HG03457 (cell line): ENCODE measurements at regions not wholly inside any gene's neighbourhood (a gene's known extent, or its start where the extent isn't known, plus 50 kb on each side); places are given as distances from the start of the nearest gene placed in this dataset.
"Not testable (repeated sequence)": the region's sequence is repeated elsewhere in the genome, so short reads cannot be mapped to it uniquely, and the experiment has no call there.

Experiments used
- ATAC-seq: cut with Tn5 transposase; IDR thresholded peaks from one replicate; pipeline ENCODE4 v1.9.1; 2021; ENCODE audit warnings: moderate number of reproducible peaks; ENCODE audit not compliant: unreplicated experiment

DNA sequence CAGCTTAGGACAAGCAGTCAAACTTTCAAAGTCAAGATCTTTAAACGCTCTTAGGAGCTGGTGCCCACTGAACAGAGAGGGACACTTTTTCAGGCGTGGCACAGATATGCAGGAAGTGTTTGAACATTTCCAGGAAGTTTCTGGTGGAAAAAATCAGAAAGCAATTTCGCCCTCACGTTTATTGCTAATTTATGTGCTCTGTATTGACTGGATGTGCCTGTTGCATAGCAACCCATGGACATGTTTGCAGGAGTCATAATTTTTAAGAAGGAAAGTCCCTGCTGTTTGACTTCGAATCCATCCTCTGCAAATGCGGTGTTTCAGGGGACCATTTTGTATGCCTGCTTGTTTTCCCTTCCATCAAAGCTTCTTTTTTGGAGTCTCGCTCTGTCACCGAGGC, 239.9 kb upstream of the IRF2BP2 start:
- ATAC-seq: no peak

DNA sequence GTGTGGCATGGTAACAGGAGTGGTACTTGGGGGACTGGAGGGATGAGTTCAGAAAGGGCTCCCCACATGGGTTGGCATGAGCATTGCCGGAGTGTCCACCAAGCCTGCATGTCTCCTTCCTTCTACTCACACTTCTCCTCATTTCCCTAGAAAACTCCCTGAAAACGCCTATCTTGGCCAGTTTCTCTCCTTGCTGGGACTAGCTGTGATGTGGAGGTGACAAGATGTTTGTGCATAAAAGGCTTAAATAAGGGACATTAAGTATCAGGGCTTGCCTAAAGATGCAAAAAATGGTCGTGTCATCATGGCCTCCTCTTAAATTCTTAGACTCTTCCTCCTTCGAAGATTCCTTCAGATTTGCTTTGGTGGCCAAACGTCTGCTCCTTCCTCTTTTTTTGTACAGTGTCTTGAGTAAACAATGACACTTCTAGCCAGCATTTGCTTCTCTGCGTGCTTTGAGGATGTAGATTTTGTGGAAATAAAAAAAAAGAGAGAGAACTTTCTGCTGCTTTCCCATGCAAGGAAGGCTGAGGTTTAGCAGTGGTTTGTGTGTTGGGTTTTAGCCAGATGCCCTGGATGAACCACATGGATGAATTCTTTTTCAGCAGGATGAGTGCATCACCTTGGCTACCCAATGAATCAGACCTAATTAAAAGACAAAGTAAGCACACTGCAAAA, 239.1 kb upstream of the IRF2BP2 start:
- no peak for ATAC-seq

DNA sequence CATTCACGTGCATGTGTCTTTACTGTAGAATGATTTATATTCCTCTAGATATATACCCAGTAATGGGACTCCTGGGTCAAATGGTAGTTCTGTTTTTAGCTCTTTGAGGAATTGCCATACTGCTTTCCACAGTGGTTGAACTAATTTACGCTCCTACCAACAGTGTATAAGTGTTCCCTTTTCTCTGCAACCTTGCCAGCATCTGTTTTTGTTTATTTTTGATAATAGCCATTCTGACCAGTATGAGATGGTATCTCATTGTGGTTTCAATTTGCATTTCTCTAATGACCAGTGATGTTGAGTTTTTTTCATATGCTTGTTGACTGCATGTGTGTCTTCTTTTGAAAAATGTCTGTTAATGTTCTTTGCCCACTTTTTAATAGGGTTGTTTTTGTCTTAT, 236.8 kb upstream of the IRF2BP2 start:
- not testable (repeated sequence) for ATAC-seq

DNA sequence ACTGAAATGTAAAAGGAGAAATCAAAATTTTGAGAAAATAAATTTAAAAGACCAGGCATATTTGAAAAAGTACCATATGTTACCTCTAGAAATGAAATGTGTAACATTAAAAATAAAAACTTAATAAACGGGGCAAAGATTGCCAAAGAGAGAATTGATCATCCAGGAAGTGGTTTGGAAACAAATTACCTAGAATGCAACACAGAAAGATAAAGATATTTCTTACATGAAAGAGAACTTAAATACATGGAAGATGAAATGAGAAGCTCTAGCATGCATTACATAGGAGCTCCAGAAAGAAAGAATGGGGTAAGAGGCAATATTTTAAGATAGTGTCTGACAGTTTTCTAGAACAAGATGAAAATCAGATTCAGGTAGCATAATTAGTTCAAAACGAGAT, 235.9 kb upstream of the IRF2BP2 start:
- ATAC-seq: no peak

DNA sequence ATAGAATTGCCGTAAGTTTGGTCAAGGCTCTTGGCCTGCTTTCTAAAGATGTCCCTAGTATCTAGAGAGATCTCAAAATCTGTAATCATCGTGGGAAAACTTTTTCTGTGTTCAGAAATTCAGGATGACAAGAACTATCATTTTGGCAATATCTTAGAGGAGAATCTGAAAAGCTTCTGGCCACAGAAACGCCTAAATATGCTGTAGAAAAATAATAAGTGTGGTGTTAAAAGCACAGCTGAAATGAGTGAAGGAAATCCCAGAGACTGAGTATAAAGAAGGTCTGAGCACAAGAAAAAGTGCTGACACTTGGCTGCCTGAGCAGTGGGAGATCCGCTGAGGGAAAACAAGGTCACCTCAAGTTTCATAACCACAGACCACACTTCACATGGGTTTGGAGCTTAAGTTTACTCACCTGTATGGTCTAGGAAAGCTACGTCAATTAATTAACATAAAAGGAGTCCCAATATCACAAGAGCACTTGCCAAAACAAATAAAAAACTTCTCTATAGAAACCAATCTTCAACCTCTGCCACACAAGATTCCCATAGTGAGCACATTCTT, 235.2 kb upstream of the IRF2BP2 start:
- ATAC-seq: no peak

DNA sequence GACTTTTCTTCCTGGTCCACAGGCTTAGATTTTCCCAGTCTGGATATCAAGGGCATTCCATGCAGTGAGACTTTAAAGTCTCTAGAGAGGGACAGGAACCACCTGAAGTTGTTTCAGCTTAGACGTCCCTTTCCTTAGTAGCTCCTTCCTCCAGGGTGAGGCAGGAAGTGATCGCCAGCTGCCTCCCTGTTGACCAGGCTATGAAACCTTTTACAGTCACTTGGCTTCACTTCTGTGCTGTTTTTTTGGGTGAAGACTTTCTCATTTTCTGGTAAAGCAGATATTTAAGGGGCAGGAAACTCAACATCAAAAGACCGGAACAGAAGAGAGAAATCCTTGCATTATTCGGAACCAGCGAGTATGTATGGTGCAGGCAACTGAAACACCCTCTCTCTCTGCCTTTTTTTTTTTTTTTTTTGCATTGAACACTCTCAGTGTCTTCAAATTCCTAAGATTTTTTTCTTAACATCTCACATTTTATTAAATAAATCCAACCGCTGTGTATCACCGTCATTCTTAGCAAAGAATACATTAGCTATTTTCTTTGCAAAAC, 234.6 kb upstream of the IRF2BP2 start:
- ATAC-seq: no peak

DNA sequence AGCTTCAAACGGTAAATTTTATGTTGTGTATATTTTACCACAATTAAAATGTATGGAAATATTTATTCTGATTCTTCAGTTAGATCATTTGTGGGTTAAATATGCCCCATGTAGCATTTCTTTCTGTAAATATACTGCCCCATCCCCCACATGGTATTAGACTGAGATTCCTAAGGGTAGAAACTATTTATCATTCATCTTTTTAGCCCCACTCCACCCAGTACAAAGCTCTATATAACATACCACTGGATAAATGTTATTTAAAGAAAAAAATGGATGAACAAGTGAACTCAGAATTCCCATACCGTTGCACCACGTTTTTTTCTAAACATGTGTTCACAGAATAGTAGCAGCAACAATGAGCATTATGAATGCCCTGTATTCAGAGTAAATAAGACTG, 234.0 kb upstream of the IRF2BP2 start:
- no peak for ATAC-seq

DNA sequence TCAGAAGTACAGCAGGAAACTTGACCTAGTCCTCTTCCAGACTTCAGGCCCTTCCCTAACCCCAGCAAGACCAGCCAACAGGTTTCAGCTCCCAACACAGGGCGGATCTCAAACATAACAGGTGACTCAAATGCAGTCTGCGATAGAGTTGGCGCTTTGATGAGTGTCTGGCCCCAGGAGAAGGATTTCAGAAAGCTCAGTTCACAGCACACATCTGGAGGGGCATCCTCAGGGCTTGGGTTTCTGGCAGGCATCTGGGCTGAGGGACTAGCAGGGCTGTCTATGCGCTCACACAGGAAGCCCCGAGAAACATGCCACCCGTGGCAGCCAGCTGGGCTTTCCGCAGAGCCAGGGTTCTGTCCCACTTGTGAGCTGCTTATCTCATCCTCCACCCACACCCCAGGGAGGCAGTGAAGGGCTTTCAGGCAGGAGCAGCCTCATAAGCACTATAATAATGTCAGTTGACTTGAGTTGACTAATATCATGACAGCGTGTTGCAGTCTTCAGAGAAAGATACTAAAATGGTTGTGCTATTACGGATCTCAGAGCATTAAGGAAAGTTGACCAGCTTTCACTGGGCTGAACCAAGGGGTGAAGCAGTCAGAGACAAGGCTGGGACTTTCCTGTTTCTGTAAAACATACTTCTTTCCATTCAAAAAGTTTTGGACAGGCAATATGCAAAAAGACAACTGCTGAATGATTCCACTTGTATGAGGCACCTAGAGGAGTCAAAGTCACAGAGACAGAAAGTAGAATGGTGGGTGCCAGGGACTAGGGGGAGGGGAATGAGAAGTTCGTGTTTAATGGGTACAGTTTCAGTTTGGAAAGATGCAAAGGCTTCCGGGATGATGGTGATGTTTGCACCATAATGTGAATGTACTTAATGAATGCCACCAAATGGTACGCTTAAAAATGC, 233.0 kb upstream of the IRF2BP2 start:
- peak; percentile 70 for ATAC-seq

DNA sequence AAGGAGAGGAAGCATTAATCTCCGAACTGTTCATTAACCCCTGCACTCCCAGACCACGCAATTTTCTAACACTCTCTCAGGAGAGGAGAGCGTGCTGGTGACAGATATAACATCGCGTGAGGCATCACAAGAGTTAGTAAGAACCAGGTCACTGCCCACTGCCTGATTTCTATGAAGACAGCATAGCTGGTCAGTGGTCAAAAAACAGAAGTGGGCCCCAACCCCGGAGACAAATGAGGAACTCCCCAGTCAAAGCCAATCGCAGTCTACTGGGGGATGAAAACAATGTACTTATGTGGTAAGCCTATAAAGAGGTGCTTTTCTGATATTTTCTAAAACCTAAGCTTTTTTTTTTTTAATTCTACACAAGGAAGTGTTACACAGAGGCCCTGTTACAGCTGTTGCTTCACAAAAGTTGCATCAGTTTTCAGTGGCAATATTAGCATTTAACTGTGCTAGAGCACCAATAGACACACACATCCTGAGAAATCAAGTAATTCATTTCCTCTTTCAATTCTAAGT, 231.8 kb upstream of the IRF2BP2 start:
- no peak for ATAC-seq

DNA sequence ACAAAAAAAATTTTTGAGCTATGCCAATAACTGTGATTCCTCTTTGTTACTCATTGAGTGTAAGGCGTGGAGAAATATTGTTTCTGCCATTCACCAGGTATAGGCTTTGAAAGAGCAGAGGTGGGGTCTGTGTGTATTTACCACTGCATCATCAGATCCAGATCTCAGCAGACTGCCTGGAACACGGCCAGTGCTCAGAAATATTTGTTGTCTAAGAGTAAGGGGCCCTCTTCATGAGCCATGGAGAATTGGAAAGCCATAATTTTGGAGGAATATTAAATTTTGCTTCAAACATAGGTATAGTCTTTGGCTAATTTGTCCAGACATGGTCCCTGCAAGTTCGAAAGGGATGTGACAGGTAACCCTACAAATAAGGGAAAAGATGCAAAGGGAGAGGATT, 231.3 kb upstream of the IRF2BP2 start:
- no peak for ATAC-seq

DNA sequence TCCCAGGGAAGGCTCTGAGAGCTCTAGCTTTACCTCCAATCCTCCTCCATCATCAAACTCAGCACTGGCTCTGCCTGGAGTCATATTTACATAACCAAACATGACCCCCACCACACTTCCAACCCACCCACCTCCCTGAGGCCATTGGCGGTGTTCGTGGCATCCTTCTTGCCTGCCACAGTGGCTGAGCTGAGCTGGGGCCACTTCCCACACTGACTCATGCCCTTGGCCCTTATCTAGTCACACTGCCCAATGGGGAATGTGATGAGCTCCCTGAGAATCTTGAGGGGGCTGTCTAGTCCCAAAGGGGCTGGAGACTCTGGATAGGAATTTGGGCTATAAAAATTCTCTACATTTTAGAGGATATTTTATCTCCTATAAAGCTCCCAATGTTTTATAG, 230.9 kb upstream of the IRF2BP2 start:
- no peak for ATAC-seq

DNA sequence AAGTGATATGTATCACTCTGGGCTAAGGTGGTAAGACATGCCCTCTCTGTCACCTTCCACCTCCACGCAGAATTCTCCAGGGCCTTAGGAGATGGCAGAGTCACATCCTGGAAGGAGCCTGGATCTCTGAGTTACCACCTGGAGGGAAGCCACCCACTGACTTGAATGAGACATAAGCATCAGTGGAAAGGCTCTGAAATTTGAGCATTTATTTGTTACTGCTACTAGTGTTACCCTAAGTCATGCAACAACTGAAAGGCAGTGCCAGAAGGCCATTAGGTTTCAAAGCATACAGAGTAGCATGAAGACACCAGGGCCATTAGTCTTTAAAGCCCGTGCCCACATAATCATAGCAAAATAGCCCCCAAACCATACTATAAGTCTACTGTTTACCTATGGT, 230.3 kb upstream of the IRF2BP2 start:
- no peak for ATAC-seq

DNA sequence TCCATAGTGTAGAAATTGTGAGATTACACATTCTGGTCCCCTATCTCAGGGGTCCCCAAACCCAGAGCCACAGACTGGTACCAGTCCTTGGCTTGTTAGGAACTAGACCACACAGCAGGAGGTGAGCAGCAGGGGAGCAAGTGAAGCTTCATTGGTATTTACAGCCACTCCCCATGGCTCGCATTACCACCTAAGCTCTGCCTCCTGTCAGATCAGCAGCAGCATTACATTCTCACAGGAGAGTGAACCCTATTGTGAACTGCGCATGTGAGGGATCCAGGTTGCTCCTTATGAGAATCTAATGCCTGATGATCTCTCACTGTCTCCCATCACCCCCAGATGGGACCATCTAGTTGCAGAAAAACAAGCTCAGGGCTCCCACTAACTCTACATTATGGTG, 229.7 kb upstream of the IRF2BP2 start:
- ATAC-seq: no peak

DNA sequence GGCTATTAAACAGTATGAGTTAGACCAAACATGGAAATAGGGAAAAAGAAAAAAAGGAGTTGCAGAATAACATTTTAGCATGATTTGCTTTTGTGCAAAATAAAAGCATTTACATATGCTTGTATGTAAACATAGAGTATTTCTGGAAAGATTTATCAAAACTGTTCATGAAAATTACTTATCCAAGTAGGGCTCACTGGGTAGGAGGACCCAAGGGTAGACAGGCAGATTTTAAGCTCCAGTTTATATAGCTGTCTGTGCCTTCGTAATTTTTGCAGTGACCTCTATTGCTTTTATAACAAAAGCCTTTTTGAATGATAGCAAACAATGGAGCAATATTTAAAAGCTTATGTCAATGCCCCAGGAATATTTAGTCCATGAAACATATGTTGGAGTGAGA, 228.8 kb upstream of the IRF2BP2 start:
- no peak for ATAC-seq

DNA sequence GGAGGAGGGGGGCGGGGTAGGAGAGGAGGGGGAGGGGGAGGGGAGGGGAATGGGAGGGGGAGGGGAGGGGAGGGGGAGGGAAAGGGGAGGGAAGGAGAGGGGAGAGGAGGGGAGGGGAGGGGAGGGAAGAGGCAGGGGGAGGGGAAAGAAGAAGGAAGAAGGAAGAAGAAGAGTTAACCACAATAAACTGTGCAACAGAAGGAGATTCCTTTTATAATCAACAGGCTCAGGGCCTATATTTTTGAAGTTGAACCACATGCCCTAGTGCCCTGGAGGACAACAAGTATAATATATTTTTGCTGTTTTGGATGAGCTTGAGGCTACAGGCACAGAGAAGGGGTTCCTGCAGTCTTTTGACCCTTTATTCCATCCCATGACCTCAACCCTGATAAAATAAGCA, 228.2 kb upstream of the IRF2BP2 start:
- no peak for ATAC-seq

DNA sequence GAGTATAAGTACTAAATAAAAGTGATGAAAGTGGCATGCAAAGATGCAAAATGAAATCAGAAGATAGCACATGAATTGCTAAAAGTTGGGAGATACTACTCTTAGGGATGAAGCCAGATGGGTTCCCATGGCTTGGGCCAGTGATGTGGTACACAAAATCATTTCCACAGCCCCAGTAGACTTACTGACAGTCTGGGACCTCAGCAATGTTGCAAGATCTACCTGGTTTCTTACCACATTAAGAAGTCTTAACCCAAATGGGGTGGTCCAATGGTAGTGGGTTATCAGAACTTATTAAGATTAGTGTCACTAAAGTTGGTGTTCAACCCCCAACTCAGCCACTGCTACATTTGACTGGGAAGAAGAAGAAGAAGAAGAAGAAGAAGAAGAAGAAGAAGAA, 227.7 kb upstream of the IRF2BP2 start:
- no peak for ATAC-seq

DNA sequence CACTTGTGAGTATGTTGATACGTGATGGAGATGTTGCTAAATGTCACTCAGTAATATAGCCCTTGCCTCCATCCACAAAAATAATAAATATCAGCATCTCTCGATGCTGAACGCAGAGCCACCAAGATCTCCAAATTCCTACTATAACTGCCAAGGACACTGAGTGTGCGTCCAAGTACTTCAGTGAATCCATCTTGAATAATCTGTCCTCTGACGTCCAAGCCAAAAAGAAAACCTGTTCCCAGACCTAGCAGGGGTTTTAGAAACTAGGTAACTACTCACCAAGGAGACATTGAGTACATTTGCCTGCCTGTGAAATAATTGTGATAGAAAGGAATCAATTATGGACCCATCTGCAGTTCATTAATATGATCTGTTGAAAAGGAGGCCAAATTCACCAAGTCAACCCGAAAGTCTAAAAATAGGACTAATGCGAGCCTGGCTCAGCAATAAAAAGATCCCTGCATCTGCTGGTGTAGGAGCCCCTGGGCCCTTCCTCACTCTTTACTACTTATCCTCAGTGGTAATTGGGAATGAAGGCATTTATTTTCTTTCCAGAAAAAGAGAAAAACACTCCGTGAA, 226.9 kb upstream of the IRF2BP2 start:
- no peak for ATAC-seq

DNA sequence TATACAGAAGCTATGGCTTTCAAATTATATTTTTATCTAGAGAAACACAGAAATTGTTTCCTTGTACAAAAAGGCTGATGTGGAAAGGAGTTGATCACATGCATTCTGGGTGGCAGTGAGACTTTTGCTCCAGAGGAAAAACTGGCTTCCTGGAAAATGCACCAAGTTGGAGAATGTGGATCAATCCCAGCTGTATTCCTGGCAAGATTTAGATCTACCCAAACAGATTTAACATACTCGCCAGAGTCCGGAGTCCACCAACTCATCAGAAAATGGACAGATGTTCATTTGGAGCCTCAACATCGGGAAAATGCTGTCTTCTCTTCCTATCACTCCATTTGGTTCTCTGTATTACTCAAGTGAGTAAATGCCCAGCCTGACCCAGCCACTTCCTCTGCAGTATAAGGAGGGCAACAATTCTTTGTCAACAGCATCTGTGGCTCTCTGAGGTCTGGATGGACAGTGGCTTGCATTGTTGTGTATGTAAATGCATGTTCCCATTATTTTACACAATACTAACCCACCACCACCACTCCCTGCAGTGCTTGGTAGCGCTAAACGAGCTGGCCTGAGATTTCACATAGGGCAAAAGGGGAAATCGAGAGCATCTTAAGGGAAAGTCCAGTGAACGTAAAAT, 226.2 kb upstream of the IRF2BP2 start:
- ATAC-seq: no peak

DNA sequence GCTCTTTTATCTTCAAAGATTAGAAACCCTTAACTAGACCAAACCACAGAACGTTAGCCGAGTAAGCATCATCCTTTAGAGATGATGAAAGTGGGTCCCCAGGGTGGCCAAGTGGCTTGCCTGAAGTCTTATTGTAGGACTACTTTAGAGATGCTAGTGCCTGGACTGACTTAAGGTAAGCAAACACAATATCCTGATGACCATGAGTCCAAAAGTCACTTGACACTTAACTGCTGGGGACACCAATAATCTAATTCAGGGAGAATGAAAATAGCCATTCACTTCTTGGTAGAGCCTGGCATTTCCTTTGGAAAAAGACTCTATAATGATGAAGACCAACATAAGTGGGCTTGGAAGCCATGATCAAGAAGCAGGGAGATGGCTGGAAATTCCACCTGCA, 225.3 kb upstream of the IRF2BP2 start:
- no peak for ATAC-seq

DNA sequence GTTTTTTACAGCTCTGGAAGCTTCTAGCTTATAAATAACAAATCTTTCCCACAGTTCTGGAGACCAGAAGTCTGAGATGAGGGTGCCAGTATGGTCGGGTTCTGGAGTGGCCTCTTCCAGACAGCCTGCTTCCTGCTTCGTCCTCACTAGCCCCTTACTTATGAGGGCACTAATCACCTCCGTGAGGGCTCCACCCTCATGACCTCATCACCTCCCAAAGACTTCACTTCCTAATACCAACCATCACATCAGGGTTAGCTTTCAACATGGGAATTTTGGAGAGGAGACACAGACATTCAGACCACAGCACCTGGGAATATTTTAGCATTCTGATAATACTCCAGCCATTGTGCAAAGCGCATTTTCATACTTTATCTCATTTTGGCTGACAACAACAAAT, 223.7 kb upstream of the IRF2BP2 start:
- ATAC-seq: no peak

DNA sequence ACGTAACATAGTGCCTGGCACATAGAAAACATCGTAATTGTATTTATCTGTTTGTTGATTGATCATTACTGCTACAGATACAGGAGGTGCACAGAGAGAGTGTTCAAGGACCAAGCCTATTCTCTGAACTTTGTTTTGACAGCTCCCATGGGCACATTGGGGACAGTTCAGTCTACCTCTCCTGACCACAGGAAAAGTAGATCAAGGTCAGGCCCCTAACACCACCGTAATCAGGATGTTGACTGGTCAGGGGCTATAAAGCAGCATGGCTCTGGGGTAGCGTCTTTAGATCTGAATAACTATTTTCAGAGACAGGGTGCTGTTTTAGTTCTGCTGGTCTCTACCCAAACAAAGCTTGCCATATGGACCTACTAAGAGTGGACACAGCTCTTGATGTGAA, 223.1 kb upstream of the IRF2BP2 start:
- no peak for ATAC-seq
